ENCODE measurements at regions not wholly inside any gene's neighbourhood (a gene's known extent, or its start where the extent isn't known, plus 50 kb on each side); places are given as distances from the start of the nearest gene placed in this dataset.
A peak's percentile ranks its signal among the peaks of the same experiment; 100 is the strongest.

DNA sequence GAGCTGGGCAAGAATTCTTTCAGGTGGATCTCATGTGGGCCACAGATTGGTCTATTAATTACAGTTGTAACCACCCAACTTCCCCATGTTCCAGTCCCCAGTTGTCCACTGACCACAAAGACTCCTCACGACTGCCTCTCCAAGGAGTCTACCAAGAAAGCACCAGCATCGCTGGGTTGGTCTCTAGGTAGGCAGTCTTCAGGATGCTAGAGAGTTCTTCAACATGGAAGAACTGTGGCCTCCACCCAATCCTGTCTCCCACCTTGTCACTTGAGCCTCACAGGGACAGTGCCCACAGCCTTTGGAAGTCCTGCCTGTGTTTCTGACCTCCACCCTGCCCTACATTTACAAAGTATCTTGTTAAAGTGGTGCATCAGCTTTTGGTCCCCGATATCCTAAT lies 184.7 kb upstream of the FN1 start:
- ATAC-seq: no peak
- intact Hi-C loops (cut with micrococcal nuclease): no loop called here
- DNase-seq: no peak

- ATAC-seq (peak; percentile 64), DNase-seq (peak; percentile 63)
- intact Hi-C loops (cut with micrococcal nuclease): no loop called here
Observed at GRCh38 chr2:215619989-215620388, 184.1 kb upstream of the FN1 start.

GRCh38 chr2:215619022-215619958 lies 183.4 kb upstream of the FN1 start:
- ATAC-seq: peak; percentile 52
- no peak for DNase-seq
- intact Hi-C loops (cut with micrococcal nuclease): no loop called here

- DNase-seq: no peak
- intact Hi-C loops (cut with micrococcal nuclease): no loop called here
Observed at GRCh38 chr2:215618145-215618544, 182.3 kb upstream of the FN1 start.

GRCh38 chr2:215617060-215617824 lies 181.4 kb upstream of the FN1 start:
- no peak for ATAC-seq
- intact Hi-C loops (cut with micrococcal nuclease): no loop called here
- DNase-seq: no peak

More at GRCh38 chr2:215618145-215618544, 182.3 kb upstream of the FN1 start:
- ATAC-seq: no peak

DNA sequence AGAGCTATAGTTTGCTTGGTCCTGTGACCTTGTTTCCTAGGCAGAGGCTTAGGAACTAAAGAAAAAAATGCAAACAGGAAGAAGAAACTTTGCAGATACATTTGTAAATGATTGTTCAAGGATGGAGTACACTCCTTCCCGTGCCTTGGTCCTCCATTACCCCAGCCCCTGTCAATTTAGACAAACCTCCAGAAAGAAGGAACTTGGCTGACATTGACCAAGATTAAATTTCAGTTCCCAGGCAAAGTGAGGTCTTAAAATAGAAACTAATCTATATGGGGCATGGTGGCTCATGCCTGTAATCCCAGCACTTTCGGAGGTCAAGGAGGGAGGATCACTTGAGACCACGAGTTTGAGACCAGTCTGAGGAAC lies 179.9 kb upstream of the FN1 start:
- intact Hi-C loops (cut with micrococcal nuclease): no loop called here
- DNase-seq (no peak), ATAC-seq (no peak)

DNA sequence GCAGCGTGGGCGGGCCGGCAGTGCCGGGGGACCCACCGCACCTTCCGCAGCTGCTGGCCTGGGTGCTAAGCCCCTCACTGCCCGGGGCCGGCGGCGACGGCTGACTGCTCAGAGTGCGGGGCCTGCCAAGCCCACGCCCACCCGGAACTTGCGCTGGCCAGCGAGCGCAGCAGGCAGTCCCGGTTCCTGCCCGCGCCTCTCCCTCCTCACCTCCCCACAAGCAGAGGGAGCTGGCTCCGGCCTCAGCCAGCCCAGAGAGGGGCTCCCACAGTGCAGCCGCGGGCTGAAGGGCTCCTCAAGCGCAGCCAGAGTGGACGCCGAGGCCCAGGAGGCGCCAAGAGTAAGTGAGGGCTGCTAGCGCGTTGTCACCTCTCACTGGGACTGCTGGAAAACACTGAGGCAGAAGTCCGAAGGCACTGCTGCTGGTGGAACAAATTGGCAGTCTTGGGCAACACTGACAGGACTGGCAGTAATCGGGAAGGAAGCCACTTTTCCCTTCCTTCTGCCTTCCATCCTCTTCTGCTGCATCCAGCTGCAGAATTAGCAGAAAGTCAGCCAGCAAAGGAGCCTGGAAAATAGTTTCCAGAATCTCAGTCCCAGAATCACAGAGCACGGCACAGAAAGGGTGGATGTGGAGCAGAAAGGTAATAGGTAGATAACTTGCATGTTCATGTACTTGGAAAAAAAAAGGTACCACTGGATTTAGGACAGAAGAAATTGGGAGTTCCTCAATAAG lies 179.4 kb upstream of the FN1 start:
- intact Hi-C loops (cut with micrococcal nuclease): no loop called here
- ATAC-seq (no peak), DNase-seq (no peak)

DNA sequence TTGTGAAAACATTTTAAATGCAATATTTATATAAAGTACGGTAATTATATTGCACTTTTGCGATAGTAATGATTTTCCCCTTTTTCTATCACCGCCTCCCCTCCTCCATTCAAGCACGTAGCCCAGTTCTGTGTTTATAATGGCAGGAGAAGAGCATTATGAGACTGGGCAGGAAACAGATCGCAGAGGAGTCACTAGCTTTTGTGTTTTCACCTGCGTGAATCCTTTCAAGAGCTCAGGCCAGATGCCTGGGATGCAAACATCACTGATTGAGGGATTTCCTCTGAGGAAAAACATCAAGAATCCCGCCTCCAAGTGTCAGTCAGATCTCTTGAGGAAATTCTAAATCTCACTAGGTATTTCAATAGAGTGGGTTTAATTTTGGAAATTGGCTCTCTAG lies 178.4 kb upstream of the FN1 start:
- ATAC-seq (no peak), DNase-seq (no peak)
- intact Hi-C loops (cut with micrococcal nuclease): no loop called here

DNA sequence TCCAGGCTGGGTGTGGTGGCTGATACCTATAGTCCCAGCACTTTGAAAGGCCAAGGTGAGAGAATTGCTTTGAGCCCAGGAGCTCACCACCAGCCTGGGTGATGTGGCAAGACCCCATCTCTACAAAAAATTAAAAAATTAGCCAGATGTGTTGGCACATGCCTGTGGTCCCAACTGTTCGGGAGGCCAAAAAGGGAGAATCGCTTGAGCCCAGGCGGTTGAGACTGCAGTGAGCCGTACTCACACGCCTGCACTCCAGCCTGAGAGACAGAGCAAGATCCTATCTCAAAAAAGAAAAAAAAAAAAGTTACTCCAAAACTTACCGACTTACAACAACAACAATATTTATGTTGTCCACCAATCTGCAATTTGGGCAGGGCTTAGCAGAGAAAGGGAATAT lies 178.0 kb upstream of the FN1 start:
- intact Hi-C loops (cut with micrococcal nuclease): no loop called here
- ATAC-seq: no peak
- no peak for DNase-seq

- ATAC-seq: no peak
- DNase-seq: no peak
Observed at GRCh38 chr2:215613280-215613679, 177.4 kb upstream of the FN1 start.

DNA sequence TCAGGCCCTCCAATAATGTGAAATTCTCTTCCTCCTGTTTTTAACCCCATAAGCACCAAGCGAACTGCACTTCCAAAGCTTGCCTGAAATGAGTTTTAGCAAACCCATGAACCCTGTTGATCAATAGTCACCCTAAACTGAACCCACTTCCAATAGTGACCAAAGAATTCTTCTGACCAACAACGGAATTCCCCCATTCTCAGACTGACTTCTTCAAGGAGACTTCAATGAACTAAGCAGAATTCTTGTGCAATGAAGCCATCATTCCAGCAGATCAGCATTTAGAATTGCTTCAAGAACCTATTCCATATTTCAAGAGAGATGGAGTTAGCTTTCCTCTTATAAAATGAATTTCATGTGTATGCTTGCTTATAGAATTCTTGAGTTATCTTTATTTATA lies 176.9 kb upstream of the FN1 start:
- intact Hi-C loops (cut with micrococcal nuclease): no loop called here
- ATAC-seq (no peak), DNase-seq (no peak)

More at GRCh38 chr2:215613280-215613679, 177.4 kb upstream of the FN1 start:
- intact Hi-C loops (cut with micrococcal nuclease): no loop called here

GRCh38 chr2:215611609-215612386 lies 175.9 kb upstream of the FN1 start:
- DNase-seq (no peak), ATAC-seq (peak; percentile 30)
- intact Hi-C loops (cut with micrococcal nuclease): no loop called here

GRCh38 chr2:215609089-215610032 lies 173.5 kb upstream of the FN1 start:
- DNase-seq (no peak), ATAC-seq (no peak)
- intact Hi-C loops (cut with micrococcal nuclease): no loop called here

- intact Hi-C loops (cut with micrococcal nuclease): no loop called here
Observed at GRCh38 chr2:215607766-215608165, 171.9 kb upstream of the FN1 start.

GRCh38 chr2:215606219-215606618 lies 170.4 kb upstream of the FN1 start:
- DNase-seq (no peak), ATAC-seq (no peak)
- intact Hi-C loops (cut with micrococcal nuclease): no loop called here

More at GRCh38 chr2:215607766-215608165, 171.9 kb upstream of the FN1 start:
- no peak for DNase-seq
- no peak for ATAC-seq

- DNase-seq (no peak), ATAC-seq (no peak)
- intact Hi-C loops (cut with micrococcal nuclease): no loop called here
Observed at GRCh38 chr2:215605214-215605613, 169.3 kb upstream of the FN1 start.

DNA sequence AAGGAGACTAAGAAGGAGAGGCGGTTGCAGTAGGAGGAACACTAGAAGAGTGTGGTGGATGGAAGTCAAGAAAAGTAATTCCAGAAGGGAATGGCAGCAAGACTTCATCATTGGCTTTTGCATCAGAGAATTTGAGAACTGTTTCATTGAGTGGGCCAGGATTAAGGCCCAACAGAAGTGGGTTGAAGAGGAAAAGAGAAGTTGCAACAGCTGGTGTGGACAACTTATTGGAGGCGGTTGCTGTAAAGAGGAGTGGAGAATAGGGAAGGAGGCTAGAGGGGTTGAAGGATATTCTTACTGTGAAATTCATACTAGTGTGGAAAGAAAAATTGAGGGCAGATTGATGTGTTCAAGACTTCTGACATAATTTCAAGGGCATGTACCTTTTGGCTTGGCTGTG lies 168.7 kb upstream of the FN1 start:
- ATAC-seq: no peak
- no peak for DNase-seq
- intact Hi-C loops (cut with micrococcal nuclease): no loop called here

- no peak for ATAC-seq
- intact Hi-C loops (cut with micrococcal nuclease): no loop called here
- no peak for DNase-seq
Observed at GRCh38 chr2:215603440-215603839, 167.6 kb upstream of the FN1 start.
